Uterus (tissue), 3 donors: ENCODE measurements at regions not wholly inside any gene's neighbourhood (a gene's known extent, or its start where the extent isn't known, plus 50 kb on each side); places are given as distances from the start of the nearest gene placed in this dataset.

Experiments used
- DNase-seq, 2 donors: peaks; one replicate each; pipeline ENCODE4 v3.0.0-alpha.2; 2019 to 2020
- H3K27ac ChIP-seq, 2 donors: fragments of 200-600 bp; sonication (generic); 1 replicate in 1 of 2; 2 replicates in 1 of 2; pipeline ENCODE4 v1.5.1; 2016 to 2018
- H3K27me3 ChIP-seq, 2 donors: fragments of 200-600 bp; sonication (generic); one replicate each; pipeline ENCODE4 v1.5.1; 2018 to 2019; ENCODE audit warnings: control low read depth in 1 of 2
- H3K36me3 ChIP-seq, 2 donors: fragments of 200-600 bp; sonication (generic); one replicate each; pipeline ENCODE4 v1.5.1; 2019; ENCODE audit warnings: control low read depth in 1 of 2
- H3K4me1 ChIP-seq, 2 donors: fragments of 200-600 bp; sonication (generic); one replicate each; pipeline ENCODE4 v1.5.1; 2018 to 2019; ENCODE audit warnings: control low read depth in 1 of 2
- H3K4me3 ChIP-seq, 2 donors: fragments of 200-600 bp; sonication (generic); 1 replicate in 1 of 2; 2 replicates in 1 of 2; pipeline ENCODE4 v1.5.1; 2018 to 2019; ENCODE audit warnings: mild to moderate bottlenecking in 1 of 2
- H3K9me3 ChIP-seq, 2 donors: fragments of 200-600 bp; sonication (generic); one replicate each; pipeline ENCODE4 v1.5.1; 2019; ENCODE audit warnings: control low read depth in 1 of 2
- POLR2A ChIP-seq, 2 donors: fragments of 450-650 bp; IDR thresholded peaks; one replicate each; pipeline ENCODE4 v1.6.1; 2016; ENCODE audit warnings: antibody characterized with exemption in 2 of 2, mild to moderate bottlenecking in 1 of 2, moderate library complexity in 1 of 2
- intact Hi-C: fragments of 100-400 bp; cut with DNase I; formaldehyde crosslinking; loops from one replicate; pipeline ENCODE4 v1.15.1; 2023; ENCODE audit warnings: low total_unique reads
- TF ChIP-seq, protein P1 (sequence below), 4 experiments: fragments of 200-600 bp in 2 of 4; fragments of 450-650 bp in 2 of 4; sonication (generic) in 2 of 4; IDR thresholded peaks; one replicate each; pipeline ENCODE4 v1.5.1; 2016 to 2019; ENCODE audit warnings: antibody characterized with exemption in 4 of 4, mild to moderate bottlenecking in 2 of 4, moderate library complexity in 1 of 4
- donor health status: DM: yes; HTN: yes; CAD: no.

- H3K36me3 ChIP-seq: no peaks in the 10 kb centered on the region
- DNase-seq: no peak
- intact Hi-C loops: no loop called here
- TF ChIP-seq, protein P1, sequence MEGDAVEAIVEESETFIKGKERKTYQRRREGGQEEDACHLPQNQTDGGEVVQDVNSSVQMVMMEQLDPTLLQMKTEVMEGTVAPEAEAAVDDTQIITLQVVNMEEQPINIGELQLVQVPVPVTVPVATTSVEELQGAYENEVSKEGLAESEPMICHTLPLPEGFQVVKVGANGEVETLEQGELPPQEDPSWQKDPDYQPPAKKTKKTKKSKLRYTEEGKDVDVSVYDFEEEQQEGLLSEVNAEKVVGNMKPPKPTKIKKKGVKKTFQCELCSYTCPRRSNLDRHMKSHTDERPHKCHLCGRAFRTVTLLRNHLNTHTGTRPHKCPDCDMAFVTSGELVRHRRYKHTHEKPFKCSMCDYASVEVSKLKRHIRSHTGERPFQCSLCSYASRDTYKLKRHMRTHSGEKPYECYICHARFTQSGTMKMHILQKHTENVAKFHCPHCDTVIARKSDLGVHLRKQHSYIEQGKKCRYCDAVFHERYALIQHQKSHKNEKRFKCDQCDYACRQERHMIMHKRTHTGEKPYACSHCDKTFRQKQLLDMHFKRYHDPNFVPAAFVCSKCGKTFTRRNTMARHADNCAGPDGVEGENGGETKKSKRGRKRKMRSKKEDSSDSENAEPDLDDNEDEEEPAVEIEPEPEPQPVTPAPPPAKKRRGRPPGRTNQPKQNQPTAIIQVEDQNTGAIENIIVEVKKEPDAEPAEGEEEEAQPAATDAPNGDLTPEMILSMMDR (IDR thresholded peaks at IDR 0.05): no peak
- TF ChIP-seq POLR2A (IDR thresholded peaks at IDR 0.05): no peak
- peaks cover 0 to 10% of the 10 kb centered on the region in 2 donors for H3K9me3 ChIP-seq
- no peak overlapping the region for H3K4me3 ChIP-seq
- H3K27ac ChIP-seq: no peak overlapping the region
- no peaks in the 10 kb centered on the region for H3K27me3 ChIP-seq
- H3K4me1 ChIP-seq: no peaks in the 10 kb centered on the region
Observed at GRCh38 chr15:31494786-31495185, 168.2 kb downstream of the KLF13 start.

DNA sequence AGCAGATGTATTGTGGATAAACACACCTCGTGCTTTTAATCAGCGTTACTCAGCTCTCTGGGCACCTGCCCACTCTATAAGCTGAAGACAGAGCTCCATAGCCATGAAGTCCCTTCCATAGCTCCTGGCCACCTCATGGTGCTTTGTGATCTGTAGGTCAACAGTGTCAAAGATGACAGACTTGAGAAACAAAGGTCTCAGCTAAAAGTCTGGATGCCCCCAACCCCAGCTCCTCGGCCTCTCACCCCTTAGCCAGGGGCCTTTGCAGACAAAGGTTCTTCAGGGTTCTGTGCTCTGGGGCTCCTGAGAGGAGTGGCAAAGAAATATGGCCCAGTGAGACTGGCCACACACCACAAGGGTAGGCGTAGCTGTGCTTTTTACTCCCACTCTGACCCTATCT lies 168.6 kb downstream of the KLF13 start:
- no peak for DNase-seq
- no peaks in the 10 kb centered on the region for H3K36me3 ChIP-seq
- no peaks in the 10 kb centered on the region for H3K4me1 ChIP-seq
- TF ChIP-seq, protein P1 (IDR thresholded peaks at IDR 0.05): no peak
- TF ChIP-seq POLR2A (IDR thresholded peaks at IDR 0.05): no peak
- H3K27ac ChIP-seq: no peak overlapping the region
- H3K9me3 ChIP-seq: peaks cover 0 to 10% of the 10 kb centered on the region in 2 donors
- intact Hi-C loops: no loop called here
- no peaks in the 10 kb centered on the region for H3K27me3 ChIP-seq
- H3K4me3 ChIP-seq: no peak overlapping the region

DNA sequence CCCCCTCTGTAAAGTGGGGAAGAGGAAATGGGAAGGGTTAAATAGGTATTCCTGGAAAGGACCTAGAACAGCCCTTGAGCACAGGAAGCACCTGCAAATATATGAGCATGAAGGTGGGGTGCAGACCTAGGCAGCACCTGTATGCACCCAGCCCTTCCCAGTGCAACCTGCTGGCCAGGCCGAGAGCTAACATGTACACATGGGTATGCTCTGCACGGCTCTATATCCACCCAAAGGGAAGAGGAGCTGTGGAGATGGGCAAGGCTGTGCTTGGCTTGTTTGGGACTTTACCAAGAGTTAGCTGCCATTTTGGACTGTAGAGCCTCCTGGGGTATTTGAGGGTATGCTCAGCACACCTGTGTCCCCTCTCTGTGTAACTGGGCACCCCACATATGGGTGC lies 171.2 kb downstream of the KLF13 start:
- no peak overlapping the region for H3K4me3 ChIP-seq
- no peaks in the 10 kb centered on the region for H3K9me3 ChIP-seq
- TF ChIP-seq POLR2A (IDR thresholded peaks at IDR 0.05): no peak
- TF ChIP-seq, protein P1 (IDR thresholded peaks at IDR 0.05): no peak
- no peaks in the 10 kb centered on the region for H3K27me3 ChIP-seq
- DNase-seq: no peak
- no peaks in the 10 kb centered on the region for H3K36me3 ChIP-seq
- H3K27ac ChIP-seq: no peak overlapping the region
- H3K4me1 ChIP-seq: no peaks in the 10 kb centered on the region
- intact Hi-C loops: no loop called here

DNA sequence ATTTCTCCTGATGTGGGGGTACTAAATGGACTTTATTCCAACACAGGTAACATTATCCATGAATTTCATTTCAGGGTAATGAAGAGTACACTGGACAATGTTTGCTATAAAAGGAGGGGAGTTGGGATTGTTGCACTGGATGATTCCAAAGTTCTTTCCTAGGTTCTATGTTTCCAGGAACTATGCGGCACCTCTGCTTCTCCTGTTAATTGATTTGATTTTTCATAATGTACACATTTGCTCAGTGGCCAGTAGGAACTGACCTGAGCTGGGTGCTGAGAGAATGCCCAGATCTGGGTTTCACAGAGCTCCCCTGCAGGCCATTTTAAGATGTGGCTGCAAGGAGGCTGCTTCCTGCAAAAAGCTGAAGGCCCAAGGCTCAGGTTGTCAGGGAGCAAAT lies 171.7 kb downstream of the KLF13 start:
- H3K27me3 ChIP-seq: no peaks in the 10 kb centered on the region
- H3K36me3 ChIP-seq: no peaks in the 10 kb centered on the region
- DNase-seq: no peak
- no peaks in the 10 kb centered on the region for H3K9me3 ChIP-seq
- no peak overlapping the region for H3K4me3 ChIP-seq
- H3K4me1 ChIP-seq: no peaks in the 10 kb centered on the region
- TF ChIP-seq POLR2A (IDR thresholded peaks at IDR 0.05): no peak
- TF ChIP-seq, protein P1 (IDR thresholded peaks at IDR 0.05): no peak
- intact Hi-C loops: no loop called here
- no peak overlapping the region for H3K27ac ChIP-seq

- Histone ChIP-seq H3K36me3 (no peaks in the 10 kb centered on the region), H3K9me3 (no peaks in the 10 kb centered on the region), H3K4me3 (no peak overlapping the region), H3K27me3 (no peaks in the 10 kb centered on the region), H3K27ac (no peak overlapping the region), H3K4me1 (no peaks in the 10 kb centered on the region)
- DNase-seq: no peak
- intact Hi-C loops: no loop called here
- TF ChIP-seq POLR2A (IDR thresholded peaks at IDR 0.05): no peak
- TF ChIP-seq, protein P1 (IDR thresholded peaks at IDR 0.05): no peak
Observed at GRCh38 chr15:31498756-31499155, 172.1 kb downstream of the KLF13 start.
